Astrocyte (in vitro differentiated cells and primary cell): ENCODE measurements at regions not wholly inside any gene's neighbourhood (a gene's known extent, or its start where the extent isn't known, plus 50 kb on each side); places are given as distances from the start of the nearest gene placed in this dataset.

Source experiments
- DNase-seq: peaks from one replicate; pipeline ENCODE4 v3.0.0-alpha.2; 2010; ENCODE audit warnings: low read depth
- FAIRE-seq: peaks from 2 replicates; lab custom pipeline; 2011; peaks lifted over from hg19 to GRCh38; lab: Jason Lieb, UNC
- H2AFZ ChIP-seq: 2 replicates; pipeline ENCODE4 v1.6.0; 2012; ENCODE audit warnings: low read depth, low read length, inconsistent platforms
- H3K27ac ChIP-seq: 2 replicates; pipeline ENCODE4 v1.5.1; 2011; ENCODE audit warnings: low read depth, low read length, inconsistent platforms
- H3K27me3 ChIP-seq: 2 replicates; pipeline ENCODE4 v1.6.0; 2011; ENCODE audit warnings: low read length, inconsistent platforms; ENCODE audit not compliant: insufficient read depth
- H3K36me3 ChIP-seq: 2 replicates; pipeline ENCODE4 v1.5.1; 2011; ENCODE audit warnings: low read length, inconsistent platforms; ENCODE audit not compliant: insufficient read depth
- H3K4me1 ChIP-seq: 2 replicates; pipeline ENCODE4 v1.5.1; 2011; ENCODE audit warnings: low read length, inconsistent platforms; ENCODE audit not compliant: insufficient read depth
- H3K4me2 ChIP-seq: 2 replicates; pipeline ENCODE4 v1.6.0; 2012; ENCODE audit warnings: low read length, inconsistent platforms
- H3K4me3 ChIP-seq: 2 replicates; pipeline ENCODE4 v1.5.1; 2011; ENCODE audit warnings: low read depth, mild to moderate bottlenecking, low read length, inconsistent platforms; ENCODE audit not compliant: insufficient read depth
- H3K79me2 ChIP-seq: 2 replicates; pipeline ENCODE4 v1.6.0; 2012; ENCODE audit warnings: mild to moderate bottlenecking, low read length, inconsistent platforms; ENCODE audit not compliant: insufficient read depth
- H3K9ac ChIP-seq: 2 replicates; pipeline ENCODE4 v1.6.0; 2012; ENCODE audit warnings: mild to moderate bottlenecking, low read length, inconsistent platforms
- H3K9me3 ChIP-seq: 2 replicates; pipeline ENCODE4 v1.5.1; 2012; ENCODE audit warnings: low read depth, mild to moderate bottlenecking, low read length, inconsistent platforms; ENCODE audit not compliant: insufficient read depth
- H4K20me1 ChIP-seq: 2 replicates; pipeline ENCODE4 v1.6.0; 2012; ENCODE audit warnings: low read length, inconsistent platforms; ENCODE audit not compliant: insufficient read depth
- H3K27ac Mint-ChIP-seq: one replicate; pipeline ENCODE4 v1.8.0; 2021; ENCODE audit warnings: mild to moderate bottlenecking, mixed read lengths; ENCODE audit not compliant: unreplicated experiment
- H3K27me3 Mint-ChIP-seq: one replicate; pipeline ENCODE4 v1.8.0; 2021; ENCODE audit warnings: low read depth, mixed read lengths; ENCODE audit not compliant: unreplicated experiment
- H3K36me3 Mint-ChIP-seq: one replicate; pipeline ENCODE4 v1.8.0; 2021; ENCODE audit warnings: low read depth, mixed read lengths; ENCODE audit not compliant: unreplicated experiment
- H3K4me1 Mint-ChIP-seq: one replicate; pipeline ENCODE4 v1.8.0; 2021; ENCODE audit warnings: low read depth, mixed read lengths; ENCODE audit not compliant: unreplicated experiment
- H3K4me3 Mint-ChIP-seq: one replicate; pipeline ENCODE4 v1.8.0; 2021; ENCODE audit warnings: mild to moderate bottlenecking, moderate library complexity, mixed read lengths; ENCODE audit not compliant: unreplicated experiment
- H3K9me3 Mint-ChIP-seq: one replicate; pipeline ENCODE4 v1.8.0; 2021; ENCODE audit warnings: mild to moderate bottlenecking, mixed read lengths; ENCODE audit not compliant: unreplicated experiment
- CTCF ChIP-seq: IDR thresholded peaks from 2 replicates; pipeline ENCODE4 v1.5.1; 2011; ENCODE audit warnings: low read depth, mild to moderate bottlenecking, inconsistent platforms, low read length, moderate library complexity; ENCODE audit not compliant: insufficient read depth
- EZH2 ChIP-seq: IDR thresholded peaks from 2 replicates; pipeline ENCODE4 v1.6.1; 2012; ENCODE audit warnings: mild to moderate bottlenecking, low read length, inconsistent platforms; ENCODE audit not compliant: insufficient read depth

GRCh38 chr11:97964332-97965004 lies 1056.3 kb upstream of the CNTN5 start:
- Mint-ChIP-seq H3K4me1 (peaks cover 39% of the 10 kb centered on the region), H3K27ac (peak overlapping the region; percentile 98), H3K4me3 (no peak overlapping the region), H3K27me3 (no peaks in the 10 kb centered on the region), H3K36me3 (no peaks in the 10 kb centered on the region), H3K9me3 (no peaks in the 10 kb centered on the region)
- DNase-seq (no peak), FAIRE-seq (no peak)
- no peak overlapping the region for H3K9ac ChIP-seq
- no peaks in the 10 kb centered on the region for H3K36me3 ChIP-seq
- H3K79me2 ChIP-seq = no peaks in the 10 kb centered on the region
- peaks cover 30% of the 10 kb centered on the region for H3K4me1 ChIP-seq
- H3K27ac ChIP-seq = peak overlapping the region; percentile 95
- TF ChIP-seq EZH2 = no peak
- peak overlapping the region; percentile 55 for H2AFZ ChIP-seq
- no peaks in the 10 kb centered on the region for H3K9me3 ChIP-seq
- no peaks in the 10 kb centered on the region for H4K20me1 ChIP-seq
- H3K27me3 ChIP-seq = no peaks in the 10 kb centered on the region
- H3K4me2 ChIP-seq = peak overlapping the region; percentile 8
- no peak overlapping the region for H3K4me3 ChIP-seq

- FAIRE-seq (peak; percentile 97), DNase-seq (peak; percentile 96)
- Histone ChIP-seq H3K36me3 (no peaks in the 10 kb centered on the region), H3K79me2 (no peaks in the 10 kb centered on the region), H3K9me3 (no peaks in the 10 kb centered on the region), H3K4me3 (peak overlapping the region; percentile 6), H3K4me1 (peaks cover 30% of the 10 kb centered on the region), H2AFZ (peak overlapping the region; percentile 1), H3K27ac (peak overlapping the region; percentile 95), H3K4me2 (peak overlapping the region; percentile 57), H4K20me1 (no peaks in the 10 kb centered on the region), H3K9ac (peak overlapping the region; percentile 66), H3K27me3 (no peaks in the 10 kb centered on the region)
- Mint-ChIP-seq H3K36me3 (no peaks in the 10 kb centered on the region), H3K4me3 (peak overlapping the region; percentile 80), H3K27me3 (no peaks in the 10 kb centered on the region), H3K9me3 (no peaks in the 10 kb centered on the region), H3K27ac (peak overlapping the region; percentile 98), H3K4me1 (peaks cover 38% of the 10 kb centered on the region)
- TF ChIP-seq CTCF (no peak), EZH2 (no peak)
Measured at GRCh38 chr11:97965849-97966646, 1054.7 kb upstream of the CNTN5 start.

GRCh38 chr11:97966901-97967300 lies 1053.8 kb upstream of the CNTN5 start:
- H3K9me3 Mint-ChIP-seq = no peaks in the 10 kb centered on the region
- H4K20me1 ChIP-seq = no peaks in the 10 kb centered on the region
- H3K79me2 ChIP-seq = no peaks in the 10 kb centered on the region
- H3K36me3 ChIP-seq = no peaks in the 10 kb centered on the region
- TF ChIP-seq CTCF (no peak), EZH2 (no peak)
- H3K27ac Mint-ChIP-seq = peak overlapping the region; percentile 98
- H3K36me3 Mint-ChIP-seq = no peaks in the 10 kb centered on the region
- no peak overlapping the region for H2AFZ ChIP-seq
- no peaks in the 10 kb centered on the region for H3K9me3 ChIP-seq
- no peak for DNase-seq
- peak overlapping the region; percentile 95 for H3K27ac ChIP-seq
- H3K4me1 ChIP-seq = peaks cover 30% of the 10 kb centered on the region
- FAIRE-seq = no peak
- no peaks in the 10 kb centered on the region for H3K27me3 Mint-ChIP-seq
- peaks cover 36% of the 10 kb centered on the region for H3K4me1 Mint-ChIP-seq
- H3K9ac ChIP-seq = peak overlapping the region; percentile 64
- H3K4me3 Mint-ChIP-seq = no peak overlapping the region
- H3K4me3 ChIP-seq = no peak overlapping the region
- no peaks in the 10 kb centered on the region for H3K27me3 ChIP-seq
- no peak overlapping the region for H3K4me2 ChIP-seq
